ENCODE measurements at regions not wholly inside any gene's neighbourhood (a gene's known extent, or its start where the extent isn't known, plus 50 kb on each side); places are given as distances from the start of the nearest gene placed in this dataset.
A peak's percentile ranks its signal among the peaks of the same experiment; 100 is the strongest.

DNA sequence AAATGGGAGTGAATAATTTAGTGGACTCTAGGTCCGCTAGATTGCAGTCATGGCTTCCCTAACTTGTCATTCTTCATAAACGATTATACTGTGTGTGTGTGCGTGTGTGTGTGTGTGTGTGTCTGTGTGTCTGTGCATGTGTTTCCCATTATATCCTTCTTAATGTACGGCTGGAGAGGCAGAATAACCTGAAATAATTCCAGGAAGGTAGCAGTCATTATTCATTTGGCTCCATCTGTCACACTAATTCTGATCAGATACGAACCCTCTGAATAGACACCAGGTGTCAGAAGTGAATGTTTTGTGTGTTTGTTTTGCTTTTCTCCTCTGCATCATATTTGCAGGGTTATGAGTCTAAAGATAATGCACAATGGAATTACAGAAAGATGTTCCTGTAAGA lies 372.9 kb downstream of the DOK5 start:
- TF ChIP-seq, protein P1, sequence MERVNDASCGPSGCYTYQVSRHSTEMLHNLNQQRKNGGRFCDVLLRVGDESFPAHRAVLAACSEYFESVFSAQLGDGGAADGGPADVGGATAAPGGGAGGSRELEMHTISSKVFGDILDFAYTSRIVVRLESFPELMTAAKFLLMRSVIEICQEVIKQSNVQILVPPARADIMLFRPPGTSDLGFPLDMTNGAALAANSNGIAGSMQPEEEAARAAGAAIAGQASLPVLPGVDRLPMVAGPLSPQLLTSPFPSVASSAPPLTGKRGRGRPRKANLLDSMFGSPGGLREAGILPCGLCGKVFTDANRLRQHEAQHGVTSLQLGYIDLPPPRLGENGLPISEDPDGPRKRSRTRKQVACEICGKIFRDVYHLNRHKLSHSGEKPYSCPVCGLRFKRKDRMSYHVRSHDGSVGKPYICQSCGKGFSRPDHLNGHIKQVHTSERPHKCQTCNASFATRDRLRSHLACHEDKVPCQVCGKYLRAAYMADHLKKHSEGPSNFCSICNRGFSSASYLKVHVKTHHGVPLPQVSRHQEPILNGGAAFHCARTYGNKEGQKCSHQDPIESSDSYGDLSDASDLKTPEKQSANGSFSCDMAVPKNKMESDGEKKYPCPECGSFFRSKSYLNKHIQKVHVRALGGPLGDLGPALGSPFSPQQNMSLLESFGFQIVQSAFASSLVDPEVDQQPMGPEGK (CRISPR knock-in tag; IDR thresholded peaks at IDR 0.05; ENCODE audit: borderline replicate concordance), result no peak
- TF ChIP-seq ZNF565 (CRISPR knock-in tag; conservative IDR thresholded peaks at IDR 0.05; ENCODE audit: low read depth) (no peak), TOX (CRISPR knock-in tag; IDR thresholded peaks at IDR 0.05; ENCODE audit: borderline replicate concordance) (no peak), ESRRG (CRISPR knock-in tag; IDR thresholded peaks at IDR 0.05) (no peak), TCF4 (CRISPR knock-in tag; IDR thresholded peaks at IDR 0.05; ENCODE audit: borderline replicate concordance) (peak; percentile 70; the same call in 1 of the 2 replicates)
- no peak for ATAC-seq

DNA sequence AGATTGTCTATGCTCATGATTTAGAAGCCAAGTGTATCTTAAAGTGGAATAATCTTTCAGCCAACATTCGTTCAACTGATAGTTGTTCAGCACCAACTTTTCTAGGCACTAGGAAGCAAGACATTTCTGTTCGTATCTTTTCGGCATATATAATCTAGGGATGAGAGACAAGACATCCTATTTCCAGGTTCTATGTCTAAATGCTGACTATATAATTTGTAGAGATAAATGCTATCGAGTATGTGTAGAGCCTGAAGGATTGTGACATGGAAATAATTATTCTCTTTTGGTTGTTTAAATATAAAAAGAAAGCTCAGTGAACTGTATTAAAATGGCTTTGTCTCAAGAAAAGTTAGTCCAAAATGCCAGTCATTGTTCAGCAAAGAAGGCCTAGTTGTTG lies 371.6 kb downstream of the DOK5 start:
- no peak for ATAC-seq

DNA sequence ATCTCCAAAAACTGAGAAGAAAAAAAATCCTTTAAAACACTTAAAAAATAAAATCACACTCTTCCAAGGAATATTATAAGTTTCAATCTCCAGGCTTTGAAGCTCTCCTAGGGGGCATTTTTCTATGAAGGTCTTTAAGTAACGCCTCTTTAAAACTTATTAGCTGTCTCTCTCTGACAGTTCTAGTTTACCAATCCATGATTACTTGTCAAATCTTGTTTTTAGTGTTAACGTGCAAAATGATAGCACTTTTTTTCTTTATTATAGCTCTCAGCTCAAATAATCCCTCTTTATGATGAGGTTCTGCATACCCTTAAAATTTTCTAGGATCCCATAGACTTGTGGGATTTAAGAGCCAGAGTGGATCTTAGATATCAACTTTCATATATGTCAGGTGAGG lies 369.0 kb downstream of the DOK5 start:
- ATAC-seq, result no peak
- TF ChIP-seq TCF4 (CRISPR knock-in tag; IDR thresholded peaks at IDR 0.05; ENCODE audit: borderline replicate concordance) (no peak), ZC3H10 (CRISPR knock-in tag; IDR thresholded peaks at IDR 0.05) (no peak), ZNF70 (CRISPR knock-in tag; IDR thresholded peaks at IDR 0.05) (no peak), RARB (CRISPR knock-in tag; IDR thresholded peaks at IDR 0.05) (no peak), ISL1 (CRISPR knock-in tag; IDR thresholded peaks at IDR 0.05) (no peak), PPARA (CRISPR knock-in tag; IDR thresholded peaks at IDR 0.05; ENCODE audit: borderline replicate concordance) (no peak), SNAI2 (CRISPR knock-in tag; IDR thresholded peaks at IDR 0.05) (no peak), ZFP30 (CRISPR knock-in tag; IDR thresholded peaks at IDR 0.05) (no peak), BACH2 (CRISPR knock-in tag; IDR thresholded peaks at IDR 0.05; ENCODE audit: borderline replicate concordance) (no peak), TOX (CRISPR knock-in tag; IDR thresholded peaks at IDR 0.05; ENCODE audit: borderline replicate concordance) (no peak)

More for the DNA sequence above, 371.6 kb downstream of the DOK5 start:
- TF ChIP-seq TOX (CRISPR knock-in tag; IDR thresholded peaks at IDR 0.05; ENCODE audit: borderline replicate concordance) (no peak), SNAI2 (CRISPR knock-in tag; IDR thresholded peaks at IDR 0.05) (no peak), ARNTL (CRISPR knock-in tag; IDR thresholded peaks at IDR 0.05; ENCODE audit: borderline replicate concordance, low read depth) (no peak), ISL1 (CRISPR knock-in tag; IDR thresholded peaks at IDR 0.05) (no peak)

DNA sequence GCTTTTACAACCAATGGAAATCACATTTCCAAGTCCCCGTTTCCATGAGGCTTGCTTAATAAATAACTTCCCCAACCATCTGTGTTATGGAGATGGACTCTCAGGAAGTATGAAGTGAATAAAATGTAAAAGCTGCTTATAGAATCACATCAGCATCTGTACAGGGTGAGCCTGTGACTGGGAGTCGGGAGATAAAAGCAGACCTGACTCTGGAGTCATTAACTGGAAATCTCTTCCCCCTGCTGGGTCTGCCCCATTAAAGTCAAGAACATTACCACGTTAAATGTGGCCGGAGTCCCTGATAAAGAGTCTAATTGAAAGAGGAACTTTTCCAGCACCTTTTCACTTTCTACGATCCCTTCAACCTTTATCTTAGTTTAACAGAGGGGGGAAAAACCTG lies 368.5 kb downstream of the DOK5 start:
- no peak; the same call in 2 of the 3 replicates for ATAC-seq
- no peak for TF ChIP-seq BACH2 (CRISPR knock-in tag; IDR thresholded peaks at IDR 0.05; ENCODE audit: borderline replicate concordance)
- TF ChIP-seq, protein P1 (CRISPR knock-in tag; IDR thresholded peaks at IDR 0.05; ENCODE audit: borderline replicate concordance), result no peak
- no peak for TF ChIP-seq ESRRG (CRISPR knock-in tag; IDR thresholded peaks at IDR 0.05)
- no peak for TF ChIP-seq OSR1 (CRISPR knock-in tag; IDR thresholded peaks at IDR 0.05)
- no peak for TF ChIP-seq ZNF565 (CRISPR knock-in tag; conservative IDR thresholded peaks at IDR 0.05; ENCODE audit: low read depth)
- peak; percentile 36; the same call in 1 of the 2 replicates for TF ChIP-seq TCF4 (CRISPR knock-in tag; IDR thresholded peaks at IDR 0.05; ENCODE audit: borderline replicate concordance)
- no peak for TF ChIP-seq ZNF8 (CRISPR knock-in tag; IDR thresholded peaks at IDR 0.05)
- TF ChIP-seq, protein P2, sequence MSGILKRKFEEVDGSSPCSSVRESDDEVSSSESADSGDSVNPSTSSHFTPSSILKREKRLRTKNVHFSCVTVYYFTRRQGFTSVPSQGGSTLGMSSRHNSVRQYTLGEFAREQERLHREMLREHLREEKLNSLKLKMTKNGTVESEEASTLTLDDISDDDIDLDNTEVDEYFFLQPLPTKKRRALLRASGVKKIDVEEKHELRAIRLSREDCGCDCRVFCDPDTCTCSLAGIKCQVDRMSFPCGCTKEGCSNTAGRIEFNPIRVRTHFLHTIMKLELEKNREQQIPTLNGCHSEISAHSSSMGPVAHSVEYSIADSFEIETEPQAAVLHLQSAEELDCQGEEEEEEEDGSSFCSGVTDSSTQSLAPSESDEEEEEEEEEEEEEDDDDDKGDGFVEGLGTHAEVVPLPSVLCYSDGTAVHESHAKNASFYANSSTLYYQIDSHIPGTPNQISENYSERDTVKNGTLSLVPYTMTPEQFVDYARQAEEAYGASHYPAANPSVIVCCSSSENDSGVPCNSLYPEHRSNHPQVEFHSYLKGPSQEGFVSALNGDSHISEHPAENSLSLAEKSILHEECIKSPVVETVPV (CRISPR knock-in tag; IDR thresholded peaks at IDR 0.05), result no peak

DNA sequence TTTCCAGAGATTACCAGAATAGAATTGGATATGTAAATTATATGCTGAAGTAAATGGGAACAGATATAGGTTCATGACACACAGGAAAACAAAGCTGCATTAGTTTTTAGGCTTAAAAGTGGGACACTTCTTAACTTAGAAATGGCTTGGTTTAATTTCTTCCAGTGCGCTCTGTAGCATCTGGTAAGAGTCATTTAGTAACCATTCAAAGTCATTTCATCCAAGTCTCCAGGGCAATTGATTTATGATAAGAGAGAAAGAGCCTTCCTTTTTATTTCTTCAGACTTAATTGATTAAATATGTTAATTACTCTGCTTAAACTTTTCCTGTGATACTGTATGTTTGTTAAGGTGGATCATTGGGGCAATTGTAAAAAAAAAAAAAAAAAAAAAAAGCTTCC lies 368.0 kb downstream of the DOK5 start:
- no peak for ATAC-seq

More for the DNA sequence above, 368.0 kb downstream of the DOK5 start:
- TF ChIP-seq CSDC2 (CRISPR knock-in tag; IDR thresholded peaks at IDR 0.05), result no peak
- no peak for TF ChIP-seq TCF4 (CRISPR knock-in tag; IDR thresholded peaks at IDR 0.05; ENCODE audit: borderline replicate concordance)
- TF ChIP-seq PPARA (CRISPR knock-in tag; IDR thresholded peaks at IDR 0.05; ENCODE audit: borderline replicate concordance), result no peak
- TF ChIP-seq ZNF70 (CRISPR knock-in tag; IDR thresholded peaks at IDR 0.05), result no peak
- TF ChIP-seq ZFP3 (CRISPR knock-in tag; IDR thresholded peaks at IDR 0.05), result no peak
- no peak for TF ChIP-seq ZFP30 (CRISPR knock-in tag; IDR thresholded peaks at IDR 0.05)
- no peak for TF ChIP-seq SNAI2 (CRISPR knock-in tag; IDR thresholded peaks at IDR 0.05)
- TF ChIP-seq, protein P2 (CRISPR knock-in tag; IDR thresholded peaks at IDR 0.05), result no peak
- TF ChIP-seq, protein P1 (CRISPR knock-in tag; IDR thresholded peaks at IDR 0.05; ENCODE audit: borderline replicate concordance), result no peak
- no peak for TF ChIP-seq TOX (CRISPR knock-in tag; IDR thresholded peaks at IDR 0.05; ENCODE audit: borderline replicate concordance)
- TF ChIP-seq ZC3H10 (CRISPR knock-in tag; IDR thresholded peaks at IDR 0.05), result no peak
- no peak for TF ChIP-seq ESRRG (CRISPR knock-in tag; IDR thresholded peaks at IDR 0.05)
- TF ChIP-seq GLIS3 (CRISPR knock-in tag; IDR thresholded peaks at IDR 0.05), result no peak
- TF ChIP-seq, protein P3, sequence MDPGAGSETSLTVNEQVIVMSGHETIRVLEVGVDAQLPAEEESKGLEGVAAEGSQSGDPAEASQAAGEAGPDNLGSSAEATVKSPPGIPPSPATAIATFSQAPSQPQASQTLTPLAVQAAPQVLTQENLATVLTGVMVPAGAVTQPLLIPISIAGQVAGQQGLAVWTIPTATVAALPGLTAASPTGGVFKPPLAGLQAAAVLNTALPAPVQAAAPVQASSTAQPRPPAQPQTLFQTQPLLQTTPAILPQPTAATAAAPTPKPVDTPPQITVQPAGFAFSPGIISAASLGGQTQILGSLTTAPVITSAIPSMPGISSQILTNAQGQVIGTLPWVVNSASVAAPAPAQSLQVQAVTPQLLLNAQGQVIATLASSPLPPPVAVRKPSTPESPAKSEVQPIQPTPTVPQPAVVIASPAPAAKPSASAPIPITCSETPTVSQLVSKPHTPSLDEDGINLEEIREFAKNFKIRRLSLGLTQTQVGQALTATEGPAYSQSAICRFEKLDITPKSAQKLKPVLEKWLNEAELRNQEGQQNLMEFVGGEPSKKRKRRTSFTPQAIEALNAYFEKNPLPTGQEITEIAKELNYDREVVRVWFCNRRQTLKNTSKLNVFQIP (CRISPR knock-in tag; IDR thresholded peaks at IDR 0.05; ENCODE audit: borderline replicate concordance, low read depth), result no peak
- no peak for TF ChIP-seq RARB (CRISPR knock-in tag; IDR thresholded peaks at IDR 0.05)

All from SK-N-SH treated with all-trans-retinoic acid at 6 μM for 48 hours (cell line).